ENCODE measurements at regions not wholly inside any gene's neighbourhood (a gene's known extent, or its start where the extent isn't known, plus 50 kb on each side); places are given as distances from the start of the nearest gene placed in this dataset.
A peak's percentile ranks its signal among the peaks of the same experiment; 100 is the strongest.

DNA sequence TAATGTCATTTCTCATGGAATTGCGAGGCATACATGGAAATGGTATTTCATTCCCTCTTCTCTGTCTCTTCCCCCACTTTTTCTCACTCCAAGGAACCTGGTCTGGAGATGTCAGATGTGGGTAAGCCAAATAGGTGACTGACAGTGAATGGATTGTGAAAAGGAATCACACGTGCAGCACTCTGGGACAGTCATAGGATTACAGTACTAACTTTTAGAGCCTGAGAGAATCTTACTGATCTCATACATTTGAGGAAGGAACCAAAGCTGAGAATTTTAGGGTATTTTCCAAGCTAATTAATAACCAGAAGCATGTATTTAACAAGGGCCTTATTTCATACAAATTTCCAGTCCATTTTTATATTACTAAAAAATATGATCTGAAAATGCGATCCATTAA is 58.1 kb upstream of the ERBB4 start:
- no peak overlapping the region for H3K4me3 ChIP-seq (ENCODE audit: low read length)
- TF ChIP-seq, protein P1, sequence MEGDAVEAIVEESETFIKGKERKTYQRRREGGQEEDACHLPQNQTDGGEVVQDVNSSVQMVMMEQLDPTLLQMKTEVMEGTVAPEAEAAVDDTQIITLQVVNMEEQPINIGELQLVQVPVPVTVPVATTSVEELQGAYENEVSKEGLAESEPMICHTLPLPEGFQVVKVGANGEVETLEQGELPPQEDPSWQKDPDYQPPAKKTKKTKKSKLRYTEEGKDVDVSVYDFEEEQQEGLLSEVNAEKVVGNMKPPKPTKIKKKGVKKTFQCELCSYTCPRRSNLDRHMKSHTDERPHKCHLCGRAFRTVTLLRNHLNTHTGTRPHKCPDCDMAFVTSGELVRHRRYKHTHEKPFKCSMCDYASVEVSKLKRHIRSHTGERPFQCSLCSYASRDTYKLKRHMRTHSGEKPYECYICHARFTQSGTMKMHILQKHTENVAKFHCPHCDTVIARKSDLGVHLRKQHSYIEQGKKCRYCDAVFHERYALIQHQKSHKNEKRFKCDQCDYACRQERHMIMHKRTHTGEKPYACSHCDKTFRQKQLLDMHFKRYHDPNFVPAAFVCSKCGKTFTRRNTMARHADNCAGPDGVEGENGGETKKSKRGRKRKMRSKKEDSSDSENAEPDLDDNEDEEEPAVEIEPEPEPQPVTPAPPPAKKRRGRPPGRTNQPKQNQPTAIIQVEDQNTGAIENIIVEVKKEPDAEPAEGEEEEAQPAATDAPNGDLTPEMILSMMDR (IDR thresholded peaks at IDR 0.05; ENCODE audit: insufficient read depth, low read depth, low read length, missing control alignments): no peak
- DNase-seq (ENCODE audit: low read depth): peak; percentile 8

DNA sequence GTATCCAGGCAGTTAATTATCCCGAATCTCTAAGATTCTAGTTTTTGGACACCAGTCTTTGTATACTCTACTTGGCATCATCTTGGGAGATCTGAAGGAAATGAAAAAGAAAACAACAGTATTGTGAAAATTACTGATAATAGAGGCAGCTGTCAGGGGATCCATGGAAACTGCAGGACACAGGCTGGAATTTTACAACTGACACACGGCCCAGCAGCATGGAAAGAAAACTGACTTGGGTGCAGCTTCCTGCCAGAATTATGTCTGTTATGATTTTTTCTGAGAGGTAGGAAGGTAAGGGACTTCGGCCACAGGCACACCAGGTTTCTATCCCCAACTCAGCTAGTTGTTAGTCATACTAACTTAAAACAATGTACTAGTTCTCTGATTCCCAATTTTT is 57.7 kb upstream of the ERBB4 start:
- H3K4me3 ChIP-seq (ENCODE audit: low read length): no peak overlapping the region
- no peak for DNase-seq (ENCODE audit: low read depth)
- TF ChIP-seq, protein P1 (IDR thresholded peaks at IDR 0.05; ENCODE audit: insufficient read depth, low read depth, low read length, missing control alignments): no peak

DNA sequence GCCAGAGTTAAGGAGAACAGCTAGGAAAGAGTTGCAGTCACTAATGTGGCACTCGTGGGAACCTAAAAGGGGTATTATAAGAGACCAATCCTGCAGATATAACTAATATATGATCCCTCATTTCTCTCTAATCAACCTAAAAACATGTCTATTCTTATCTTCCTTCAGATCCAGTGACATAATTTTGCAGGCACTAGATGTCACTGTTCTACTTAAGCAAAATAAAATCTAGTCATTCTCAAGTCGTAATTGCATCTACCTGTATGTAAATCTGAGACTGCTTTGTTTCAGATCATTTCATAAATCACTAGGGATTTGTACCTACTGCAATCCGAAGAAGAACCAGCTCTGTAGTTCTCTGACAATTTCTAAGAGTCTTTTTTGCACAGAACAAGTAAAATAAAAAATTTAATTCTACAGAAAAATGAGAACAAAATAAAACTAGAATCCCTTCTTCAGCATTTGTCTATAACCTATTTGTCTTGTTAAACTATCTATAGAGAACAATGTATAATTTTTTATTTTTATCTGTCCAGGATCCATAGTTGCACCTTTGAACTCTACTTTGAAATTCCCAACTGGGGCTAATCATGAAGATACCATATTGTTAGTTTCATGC is 56.5 kb upstream of the ERBB4 start:
- TF ChIP-seq, protein P1 (IDR thresholded peaks at IDR 0.05; ENCODE audit: insufficient read depth, low read depth, low read length, missing control alignments): peak; percentile 56
- H3K4me3 ChIP-seq (ENCODE audit: low read length): no peak overlapping the region
- peak; percentile 71 for DNase-seq (ENCODE audit: low read depth)

DNA sequence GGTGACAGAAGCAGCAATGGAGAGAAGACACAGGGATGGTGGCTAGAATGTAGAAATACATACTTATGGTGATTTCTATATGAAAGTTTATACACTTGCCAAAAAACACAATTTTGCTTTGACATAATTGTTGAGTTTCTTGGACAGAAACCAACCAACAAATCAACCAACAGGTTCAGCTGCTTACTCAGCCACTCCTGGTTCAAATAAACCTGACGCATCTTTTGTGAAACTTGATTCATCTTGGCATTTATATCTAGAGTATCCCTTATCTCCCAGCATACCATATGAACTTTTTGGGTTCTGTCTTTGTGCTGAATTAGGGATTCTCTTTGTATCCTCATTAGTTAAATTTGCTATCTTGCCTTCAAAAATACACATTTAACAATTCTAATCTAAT is 54.1 kb upstream of the ERBB4 start:
- peak; percentile 79 for DNase-seq (ENCODE audit: low read depth)
- TF ChIP-seq, protein P1 (IDR thresholded peaks at IDR 0.05; ENCODE audit: insufficient read depth, low read depth, low read length, missing control alignments): no peak
- no peak overlapping the region for H3K4me3 ChIP-seq (ENCODE audit: low read length)

Measured in epithelial cell of esophagus (primary cell).